ENCODE measurements at regions not wholly inside any gene's neighbourhood (a gene's known extent, or its start where the extent isn't known, plus 50 kb on each side); places are given as distances from the start of the nearest gene placed in this dataset.

- Histone ChIP-seq H3K4me3 (no peak overlapping the region), H3K27ac (no peak overlapping the region), H3K27me3 (no peaks in the 10 kb centered on the region), H3K4me1 (no peaks in the 10 kb centered on the region), H3K9me3 (no peaks in the 10 kb centered on the region), H3K36me3 (no peaks in the 10 kb centered on the region)
- TF ChIP-seq POLR2A (IDR thresholded peaks at IDR 0.05) = no peak
- DNase-seq (no peak), ATAC-seq (no peak)
- in situ Hi-C loops (cut with MboI; ENCODE audit: low sequenced_read_pairs in 4 of 4) = no loop called here
- intact Hi-C loops (cut with DNase I; ENCODE audit: low total_unique reads) = no loop called here
These were observed 562.8 kb upstream of the RIOK2 start for GRCh38 chr5:97745817-97746216.

- Histone ChIP-seq H3K36me3 (no peaks in the 10 kb centered on the region), H3K9me3 (no peaks in the 10 kb centered on the region), H3K27me3 (no peaks in the 10 kb centered on the region), H3K27ac (no peak overlapping the region), H3K4me3 (no peak overlapping the region), H3K4me1 (no peaks in the 10 kb centered on the region)
- in situ Hi-C loops (cut with MboI; ENCODE audit: low sequenced_read_pairs in 4 of 4) = no loop called here
- no peak for TF ChIP-seq POLR2A (IDR thresholded peaks at IDR 0.05)
- no peak for TF ChIP-seq CTCF (IDR thresholded peaks at IDR 0.05 in 4 of 5, conservative IDR thresholded peaks at IDR 0.05 in 1 of 5)
- ATAC-seq (no peak), DNase-seq (no peak)
- intact Hi-C loops (cut with DNase I; ENCODE audit: low total_unique reads) = no loop called here
These were observed 567.5 kb upstream of the RIOK2 start for GRCh38 chr5:97750576-97750975.

- TF ChIP-seq CTCF (IDR thresholded peaks at IDR 0.05 in 4 of 5, conservative IDR thresholded peaks at IDR 0.05 in 1 of 5) (no peak), POLR2A (IDR thresholded peaks at IDR 0.05) (no peak)
- Histone ChIP-seq H3K27ac (no peak overlapping the region), H3K4me3 (no peak overlapping the region), H3K4me1 (no peaks in the 10 kb centered on the region), H3K9me3 (no peaks in the 10 kb centered on the region), H3K36me3 (no peaks in the 10 kb centered on the region), H3K27me3 (no peaks in the 10 kb centered on the region)
- ATAC-seq (no peak), DNase-seq (no peak)
- in situ Hi-C loops (cut with MboI; ENCODE audit: low sequenced_read_pairs in 4 of 4) = no loop called here
- intact Hi-C loops (cut with DNase I; ENCODE audit: low total_unique reads) = no loop called here
These were observed 568.5 kb upstream of the RIOK2 start for GRCh38 chr5:97751540-97751939.

- intact Hi-C loops (cut with DNase I; ENCODE audit: low total_unique reads) = no loop called here
- Histone ChIP-seq H3K9me3 (no peaks in the 10 kb centered on the region), H3K36me3 (no peaks in the 10 kb centered on the region), H3K27ac (no peak overlapping the region), H3K27me3 (no peaks in the 10 kb centered on the region), H3K4me3 (no peak overlapping the region), H3K4me1 (no peaks in the 10 kb centered on the region)
- in situ Hi-C loops (cut with MboI; ENCODE audit: low sequenced_read_pairs in 4 of 4) = no loop called here
- no peak for DNase-seq
- ATAC-seq = no peak
- TF ChIP-seq POLR2A (IDR thresholded peaks at IDR 0.05) = no peak
- no peak for TF ChIP-seq CTCF (IDR thresholded peaks at IDR 0.05 in 4 of 5, conservative IDR thresholded peaks at IDR 0.05 in 1 of 5)
These were observed 569.8 kb upstream of the RIOK2 start for GRCh38 chr5:97752871-97753270.

GRCh38 chr5:97762483-97762882 lies 579.4 kb upstream of the RIOK2 start:
- H3K36me3 ChIP-seq = no peaks in the 10 kb centered on the region
- H3K27ac ChIP-seq = no peak overlapping the region
- no peaks in the 10 kb centered on the region for H3K27me3 ChIP-seq
- ATAC-seq (no peak), DNase-seq (no peak)
- H3K4me1 ChIP-seq = no peaks in the 10 kb centered on the region
- TF ChIP-seq POLR2A (IDR thresholded peaks at IDR 0.05) = no peak
- TF ChIP-seq CTCF (IDR thresholded peaks at IDR 0.05 in 4 of 5, conservative IDR thresholded peaks at IDR 0.05 in 1 of 5) = no peak
- in situ Hi-C loops (cut with MboI; ENCODE audit: low sequenced_read_pairs in 4 of 4) = no loop called here
- intact Hi-C loops (cut with DNase I; ENCODE audit: low total_unique reads) = no loop called here
- no peak overlapping the region for H3K4me3 ChIP-seq
- H3K9me3 ChIP-seq = no peaks in the 10 kb centered on the region

Data from gastrocnemius medialis (tissue), 4 donors.